SKM-1 treated with dmso at 0.1 percent for 144 hours (cell line): ENCODE measurements at regions not wholly inside any gene's neighbourhood (a gene's known extent, or its start where the extent isn't known, plus 50 kb on each side); places are given as distances from the start of the nearest gene placed in this dataset.

ENCODE experiments used
- DNase-seq: peaks from one replicate; lab custom pipeline; 2025; ENCODE audit not compliant: unreplicated experiment; lab: John Stamatoyannopoulos, UW

- DNase-seq, result no peak
Observed at GRCh38 chr17:77481476-77482374, 341.0 kb downstream of the SEC14L1 start.

GRCh38 chr17:77482375-77483127 lies 341.8 kb downstream of the SEC14L1 start:
- DNase-seq, result no peak

GRCh38 chr17:77483128-77483598 lies 342.4 kb downstream of the SEC14L1 start:
- DNase-seq, result no peak

GRCh38 chr17:77484111-77484510 lies 343.3 kb downstream of the SEC14L1 start:
- no peak for DNase-seq

GRCh38 chr17:77485089-77485833 lies 344.5 kb downstream of the SEC14L1 start:
- no peak for DNase-seq

GRCh38 chr17:77487211-77487629 lies 346.5 kb downstream of the SEC14L1 start:
- DNase-seq, result no peak

GRCh38 chr17:77487677-77488530 lies 347.1 kb downstream of the SEC14L1 start:
- no peak for DNase-seq

GRCh38 chr17:77488531-77489238 lies 347.9 kb downstream of the SEC14L1 start:
- no peak for DNase-seq

GRCh38 chr17:77489239-77489892 lies 348.6 kb downstream of the SEC14L1 start:
- no peak for DNase-seq

- DNase-seq, result no peak
Observed at GRCh38 chr17:77489893-77490255, 349.1 kb downstream of the SEC14L1 start.

GRCh38 chr17:77490361-77491183 lies 349.8 kb downstream of the SEC14L1 start:
- no peak for DNase-seq

GRCh38 chr17:77491921-77492445 lies 351.2 kb downstream of the SEC14L1 start:
- DNase-seq, result no peak

GRCh38 chr17:77492446-77493237 lies 351.9 kb downstream of the SEC14L1 start:
- no peak for DNase-seq

- DNase-seq, result no peak
Observed at GRCh38 chr17:77493238-77493820, 352.6 kb downstream of the SEC14L1 start.

- DNase-seq, result no peak
Observed at GRCh38 chr17:77493901-77494663, 353.3 kb downstream of the SEC14L1 start.
